GM06990 (cell line): ENCODE measurements at regions not wholly inside any gene's neighbourhood (a gene's known extent, or its start where the extent isn't known, plus 50 kb on each side); places are given as distances from the start of the nearest gene placed in this dataset.

ENCODE experiments used
- DNase-seq: peaks from one replicate; pipeline ENCODE4 v3.0.0-alpha.2; 2011; ENCODE audit not compliant: insufficient read length; ENCODE audit errors: extremely low read depth
- H3K27me3 ChIP-seq: replicated peaks from 2 replicates; pipeline ENCODE4 v1.6.0; 2011; ENCODE audit warnings: low read length; ENCODE audit not compliant: control insufficient read depth, insufficient read depth
- H3K36me3 ChIP-seq: 2 replicates; pipeline ENCODE4 v1.5.1; 2011; ENCODE audit warnings: low read length; ENCODE audit not compliant: control insufficient read depth, insufficient read depth
- H3K4me3 ChIP-seq: replicated peaks from 2 replicates; pipeline ENCODE4 v1.5.1; 2011; ENCODE audit warnings: low read depth, mild to moderate bottlenecking, control low read depth, low read length
- CTCF ChIP-seq: IDR thresholded peaks from 2 replicates; pipeline ENCODE4 v1.5.1; 2011; ENCODE audit warnings: low read length, control low read depth, mild to moderate bottlenecking, inconsistent platforms; ENCODE audit not compliant: insufficient read depth, poor library complexity, severe bottlenecking

GRCh38 chr1:5444396-5444795, 547.8 kb downstream of the NPHP4 start:
- Histone ChIP-seq H3K27me3 (no peaks in the 10 kb centered on the region), H3K36me3 (no peaks in the 10 kb centered on the region), H3K4me3 (no peak overlapping the region)
- no peak for DNase-seq
- TF ChIP-seq CTCF, result no peak

GRCh38 chr1:5436808-5437207, 555.4 kb downstream of the NPHP4 start:
- Histone ChIP-seq H3K36me3 (no peaks in the 10 kb centered on the region), H3K4me3 (no peak overlapping the region), H3K27me3 (0 out of 2 replicates have a peak, but pooled peaks cover 1% of the 10 kb centered on the region)
- DNase-seq, result no peak
- TF ChIP-seq CTCF, result no peak

DNA sequence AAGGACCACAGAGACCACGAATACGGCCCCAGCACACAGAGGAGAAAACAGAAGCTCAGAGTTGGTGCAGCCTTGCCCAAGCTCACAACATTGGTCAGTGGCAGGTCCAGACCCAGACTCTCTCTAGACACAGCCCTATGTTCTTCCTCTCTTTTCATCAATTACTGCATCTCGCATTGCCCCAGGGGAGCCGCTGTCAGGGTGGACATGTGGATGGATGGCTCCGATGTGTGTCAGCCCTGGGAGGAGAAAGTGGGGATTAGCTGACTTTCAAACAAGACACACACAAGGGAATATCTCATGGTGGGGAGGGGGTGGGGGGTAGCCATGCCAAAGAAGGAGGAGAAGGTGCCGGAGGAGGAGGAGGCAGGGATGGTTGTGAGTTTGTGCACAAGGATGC, 556.8 kb downstream of the NPHP4 start:
- DNase-seq, result no peak
- no peaks in the 10 kb centered on the region for H3K36me3 ChIP-seq
- TF ChIP-seq CTCF, result no peak
- H3K4me3 ChIP-seq, result no peak overlapping the region
- 0 out of 2 replicates have a peak, but pooled peaks cover 1% of the 10 kb centered on the region for H3K27me3 ChIP-seq

DNA sequence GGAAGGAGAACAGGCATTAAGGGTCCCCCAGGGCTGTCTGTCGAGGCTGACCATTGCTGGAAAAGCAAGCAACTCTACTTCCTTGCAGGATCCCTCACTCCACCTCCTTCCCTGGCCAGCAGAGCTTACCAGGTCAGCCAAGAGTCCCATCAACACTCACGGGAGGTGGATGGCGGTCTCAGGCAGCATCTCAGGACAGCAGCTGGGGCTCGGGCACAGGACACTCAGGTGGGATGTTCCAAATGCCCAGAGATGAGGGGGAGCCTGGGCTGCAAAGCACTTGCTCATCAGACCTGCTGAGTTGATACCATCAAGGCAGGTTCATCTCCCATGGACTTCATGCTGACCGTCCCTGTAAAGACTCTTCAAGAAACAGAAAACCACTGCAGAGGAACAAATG, 559.8 kb downstream of the NPHP4 start:
- 0 out of 2 replicates have a peak, but pooled peaks cover 1% of the 10 kb centered on the region for H3K27me3 ChIP-seq
- DNase-seq, result no peak
- TF ChIP-seq CTCF, result no peak
- no peak overlapping the region for H3K4me3 ChIP-seq
- H3K36me3 ChIP-seq, result no peaks in the 10 kb centered on the region

- DNase-seq, result no peak
- TF ChIP-seq CTCF, result no peak
- 0 out of 2 replicates have a peak, but pooled peaks cover 1% of the 10 kb centered on the region for H3K27me3 ChIP-seq
These were observed 561.1 kb downstream of the NPHP4 start for GRCh38 chr1:5430911-5431697.

More at GRCh38 chr1:5430911-5431697, 561.1 kb downstream of the NPHP4 start:
- no peak overlapping the region for H3K4me3 ChIP-seq
- H3K36me3 ChIP-seq, result no peaks in the 10 kb centered on the region
